PFSK-1 (cell line): ENCODE measurements at regions not wholly inside any gene's neighbourhood (a gene's known extent, or its start where the extent isn't known, plus 50 kb on each side); places are given as distances from the start of the nearest gene placed in this dataset.

Source experiments
- FOXP2 ChIP-seq: optimal IDR thresholded peaks from 2 replicates; pipeline ENCODE3; 2011; ENCODE audit warnings: borderline replicate concordance, control low read depth, inconsistent platforms; ENCODE audit not compliant: insufficient read depth; ENCODE audit errors: extremely low read length, extremely low read depth
- POLR2AphosphoS5 ChIP-seq: IDR thresholded peaks from 2 replicates; pipeline ENCODE4 v1.6.1; 2012; ENCODE audit warnings: low read depth, mild to moderate bottlenecking, control low read depth, low read length, moderate library complexity
- SIN3A ChIP-seq: IDR thresholded peaks from 2 replicates; pipeline ENCODE4 v1.6.1; 2012; ENCODE audit warnings: mild to moderate bottlenecking, low read length, moderate library complexity, borderline replicate concordance; ENCODE audit not compliant: insufficient read depth
- TAF1 ChIP-seq: IDR thresholded peaks from 2 replicates; pipeline ENCODE4 v1.6.1; 2012; ENCODE audit warnings: low read length, control low read depth, borderline replicate concordance; ENCODE audit not compliant: insufficient read depth
- TF ChIP-seq, protein P1 (sequence below), 2 experiments: IDR thresholded peaks; 2 replicates each; pipeline versions ENCODE4 v1.6.1 to v1.8.0; 2011 to 2012; ENCODE audit warnings: low read depth in 2 of 2, low read length in 2 of 2, control low read depth in 1 of 2, inconsistent platforms in 1 of 2, mild to moderate bottlenecking in 1 of 2, moderate library complexity in 1 of 2; ENCODE audit not compliant: insufficient read depth in 1 of 2

DNA sequence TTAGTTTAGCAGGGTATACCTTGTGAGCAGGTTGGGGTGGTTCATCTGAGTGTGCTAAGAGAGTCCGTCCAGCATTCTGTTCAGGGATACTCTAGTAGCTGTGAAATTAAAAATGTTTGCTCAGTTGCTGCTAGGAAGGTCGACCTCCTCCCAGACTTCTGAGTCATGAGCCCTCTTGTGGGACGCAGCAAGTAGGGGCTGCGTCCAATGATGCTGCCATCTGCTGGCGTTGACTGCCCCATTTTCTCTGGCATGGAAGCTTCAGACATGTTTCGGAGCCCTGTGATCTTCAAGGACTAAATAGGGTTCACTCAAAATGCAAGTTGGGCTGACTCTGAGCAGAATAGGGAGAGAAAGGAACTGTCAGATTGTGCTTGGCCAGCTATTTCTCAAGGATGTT, 201.0 kb upstream of the ARSJ start:
- no peak for TF ChIP-seq POLR2AphosphoS5
- no peak for TF ChIP-seq FOXP2
- no peak for TF ChIP-seq SIN3A
- TF ChIP-seq, protein P1, sequence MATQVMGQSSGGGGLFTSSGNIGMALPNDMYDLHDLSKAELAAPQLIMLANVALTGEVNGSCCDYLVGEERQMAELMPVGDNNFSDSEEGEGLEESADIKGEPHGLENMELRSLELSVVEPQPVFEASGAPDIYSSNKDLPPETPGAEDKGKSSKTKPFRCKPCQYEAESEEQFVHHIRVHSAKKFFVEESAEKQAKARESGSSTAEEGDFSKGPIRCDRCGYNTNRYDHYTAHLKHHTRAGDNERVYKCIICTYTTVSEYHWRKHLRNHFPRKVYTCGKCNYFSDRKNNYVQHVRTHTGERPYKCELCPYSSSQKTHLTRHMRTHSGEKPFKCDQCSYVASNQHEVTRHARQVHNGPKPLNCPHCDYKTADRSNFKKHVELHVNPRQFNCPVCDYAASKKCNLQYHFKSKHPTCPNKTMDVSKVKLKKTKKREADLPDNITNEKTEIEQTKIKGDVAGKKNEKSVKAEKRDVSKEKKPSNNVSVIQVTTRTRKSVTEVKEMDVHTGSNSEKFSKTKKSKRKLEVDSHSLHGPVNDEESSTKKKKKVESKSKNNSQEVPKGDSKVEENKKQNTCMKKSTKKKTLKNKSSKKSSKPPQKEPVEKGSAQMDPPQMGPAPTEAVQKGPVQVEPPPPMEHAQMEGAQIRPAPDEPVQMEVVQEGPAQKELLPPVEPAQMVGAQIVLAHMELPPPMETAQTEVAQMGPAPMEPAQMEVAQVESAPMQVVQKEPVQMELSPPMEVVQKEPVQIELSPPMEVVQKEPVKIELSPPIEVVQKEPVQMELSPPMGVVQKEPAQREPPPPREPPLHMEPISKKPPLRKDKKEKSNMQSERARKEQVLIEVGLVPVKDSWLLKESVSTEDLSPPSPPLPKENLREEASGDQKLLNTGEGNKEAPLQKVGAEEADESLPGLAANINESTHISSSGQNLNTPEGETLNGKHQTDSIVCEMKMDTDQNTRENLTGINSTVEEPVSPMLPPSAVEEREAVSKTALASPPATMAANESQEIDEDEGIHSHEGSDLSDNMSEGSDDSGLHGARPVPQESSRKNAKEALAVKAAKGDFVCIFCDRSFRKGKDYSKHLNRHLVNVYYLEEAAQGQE (IDR thresholded peaks at IDR 0.05; ENCODE audit: insufficient read depth in 1 of 2, low read depth in 2 of 2, low read length in 2 of 2) = no peak
- no peak for TF ChIP-seq TAF1
